ENCODE measurements at regions not wholly inside any gene's neighbourhood (a gene's known extent, or its start where the extent isn't known, plus 50 kb on each side); places are given as distances from the start of the nearest gene placed in this dataset.

GRCh38 chr5:67538855-67539506 is 342.4 kb upstream of the CD180 start:
- H3K4me3 ChIP-seq (ENCODE audit: low read depth, low read length) = no peak overlapping the region
- DNase-seq (ENCODE audit: low read depth) = no peak
- TF ChIP-seq CTCF (IDR thresholded peaks at IDR 0.05; ENCODE audit: low read depth, low read length, missing control alignments) = no peak
- in situ Hi-C loops (cut with HindIII; ENCODE audit: low sequenced_read_pairs) = no loop called here

- no peak overlapping the region for H3K4me3 ChIP-seq (ENCODE audit: low read depth, low read length)
Observed at GRCh38 chr5:67537439-67538148, 341.0 kb upstream of the CD180 start.

GRCh38 chr5:67536866-67537265 is 340.3 kb upstream of the CD180 start:
- in situ Hi-C loops (cut with HindIII; ENCODE audit: low sequenced_read_pairs) = no loop called here
- no peak for DNase-seq (ENCODE audit: low read depth)

More at GRCh38 chr5:67537439-67538148, 341.0 kb upstream of the CD180 start:
- DNase-seq (ENCODE audit: low read depth) = no peak
- in situ Hi-C loops (cut with HindIII; ENCODE audit: low sequenced_read_pairs) = no loop called here
- TF ChIP-seq CTCF (IDR thresholded peaks at IDR 0.05; ENCODE audit: low read depth, low read length, missing control alignments) = no peak

GRCh38 chr5:67530609-67531255 is 334.1 kb upstream of the CD180 start:
- no peak for DNase-seq (ENCODE audit: low read depth)
- no peak for TF ChIP-seq CTCF (IDR thresholded peaks at IDR 0.05; ENCODE audit: low read depth, low read length, missing control alignments)
- in situ Hi-C loops (cut with HindIII; ENCODE audit: low sequenced_read_pairs) = no loop called here
- no peak overlapping the region for H3K4me3 ChIP-seq (ENCODE audit: low read depth, low read length)

More at GRCh38 chr5:67536866-67537265, 340.3 kb upstream of the CD180 start:
- TF ChIP-seq CTCF (IDR thresholded peaks at IDR 0.05; ENCODE audit: low read depth, low read length, missing control alignments) = no peak
- no peak overlapping the region for H3K4me3 ChIP-seq (ENCODE audit: low read depth, low read length)

GRCh38 chr5:67528953-67529352 is 332.4 kb upstream of the CD180 start:
- in situ Hi-C loops (cut with HindIII; ENCODE audit: low sequenced_read_pairs) = no loop called here
- no peak overlapping the region for H3K4me3 ChIP-seq (ENCODE audit: low read depth, low read length)
- DNase-seq (ENCODE audit: low read depth) = no peak
- no peak for TF ChIP-seq CTCF (IDR thresholded peaks at IDR 0.05; ENCODE audit: low read depth, low read length, missing control alignments)

GRCh38 chr5:67526793-67527192 is 330.2 kb upstream of the CD180 start:
- no peak for TF ChIP-seq CTCF (IDR thresholded peaks at IDR 0.05; ENCODE audit: low read depth, low read length, missing control alignments)
- H3K4me3 ChIP-seq (ENCODE audit: low read depth, low read length) = no peak overlapping the region
- DNase-seq (ENCODE audit: low read depth) = no peak
- in situ Hi-C loops (cut with HindIII; ENCODE audit: low sequenced_read_pairs) = no loop called here
